Esophagus muscularis mucosa (tissue), 4 donors: ENCODE measurements at regions not wholly inside any gene's neighbourhood (a gene's known extent, or its start where the extent isn't known, plus 50 kb on each side); places are given as distances from the start of the nearest gene placed in this dataset.

Experiments used
- DNase-seq: peaks from one replicate; pipeline ENCODE4 v3.0.0-alpha.2; 2017; ENCODE audit errors: extremely low spot score
- H3K27ac ChIP-seq, 4 donors: fragments of 200-600 bp; sonication (generic); replicated peaks in 1 of 4; 1 replicate in 3 of 4; 2 replicates in 1 of 4; pipeline ENCODE4 v1.5.1; 2016 to 2019; ENCODE audit warnings: mild to moderate bottlenecking in 1 of 4
- H3K27me3 ChIP-seq, 4 donors: fragments of 200-600 bp; sonication (generic); one replicate each; pipeline versions ENCODE4 v1.5.1 to v1.6.0; 2016 to 2019
- H3K36me3 ChIP-seq, 4 donors: fragments of 200-600 bp; sonication (generic); one replicate each; pipeline ENCODE4 v1.5.1; 2016 to 2019
- H3K4me1 ChIP-seq, 4 donors: fragments of 200-600 bp; sonication (generic); one replicate each; pipeline ENCODE4 v1.5.1; 2016 to 2019
- H3K4me3 ChIP-seq, 4 donors: fragments of 200-600 bp; sonication (generic); 1 replicate in 2 of 4; 2 replicates in 2 of 4; pipeline ENCODE4 v1.5.1; 2016 to 2019; ENCODE audit warnings: mild to moderate bottlenecking in 4 of 4, moderate library complexity in 1 of 4
- H3K9me3 ChIP-seq, 4 donors: fragments of 200-600 bp; sonication (generic); 1 replicate in 3 of 4; 2 replicates in 1 of 4; pipeline ENCODE4 v1.5.1; 2016 to 2019
- CTCF ChIP-seq, 3 experiments: fragments of 200-600 bp in 2 of 3; fragments of 450-650 bp in 1 of 3; sonication (generic) in 2 of 3; IDR thresholded peaks; one replicate each; pipeline ENCODE4 v1.5.1; 2017 to 2019; ENCODE audit warnings: antibody characterized with exemption in 3 of 3, mild to moderate bottlenecking in 2 of 3, moderate library complexity in 1 of 3
- EP300 ChIP-seq: sonication (generic); formaldehyde crosslinking; IDR thresholded peaks from one replicate; pipeline ENCODE4 v1.6.1; 2017; ENCODE audit warnings: antibody characterized with exemption
- POLR2A ChIP-seq: fragments of 450-650 bp; IDR thresholded peaks from one replicate; pipeline ENCODE4 v1.6.1; 2017; ENCODE audit warnings: antibody characterized with exemption, moderate library complexity, mild to moderate bottlenecking, low read depth
- POLR2AphosphoS5 ChIP-seq, 2 donors: sonication (generic); formaldehyde crosslinking; IDR thresholded peaks; one replicate each; pipeline ENCODE4 v1.6.1; 2017; ENCODE audit warnings: antibody characterized with exemption in 2 of 2
- WGBS: methylation state at CpG from one replicate; pipeline ENCODE4 v1.1.5; 2018; 5-methylcytosine and 5-hydroxymethylcytosine counted together
- intact Hi-C: fragments of 100-400 bp; cut with DNase I; formaldehyde crosslinking; loops from one replicate; pipeline ENCODE4 v1.15.1; 2023

DNA sequence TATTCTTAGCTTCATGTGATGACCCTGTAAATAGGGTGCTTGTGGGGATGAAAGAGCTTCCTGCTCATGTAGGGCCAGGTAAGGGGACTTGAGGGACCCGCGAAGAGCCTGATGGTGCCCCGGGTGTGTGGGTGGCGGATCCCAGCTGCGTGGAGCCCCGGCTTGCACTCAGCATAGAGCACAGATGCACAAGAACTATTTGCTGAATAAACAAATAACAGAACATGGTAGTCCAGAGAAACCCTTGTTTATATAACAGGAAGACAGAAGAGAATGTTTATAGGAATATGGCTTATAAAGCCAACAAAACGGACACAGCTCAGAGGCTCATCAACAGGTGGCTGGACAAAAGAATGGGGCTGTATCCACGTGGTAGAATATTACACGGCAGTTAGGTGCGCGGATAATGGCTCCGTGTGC, 106.9 kb upstream of the COL5A1 start:
- WGBS, result 63% methylated on average over 12 of the region's 12 CpGs
- DNase-seq, result no peak
- Histone ChIP-seq H3K36me3 (no peaks in the 10 kb centered on the region), H3K4me3 (no peak overlapping the region), H3K27ac (no peak overlapping the region), H3K9me3 (peaks cover 0 to 20% (median 15%) of the 10 kb centered on the region in 4 donors), H3K27me3 (peaks cover 0 to 16% (median 0%) of the 10 kb centered on the region in 4 donors), H3K4me1 (peaks cover 0 to 39% (median 27%) of the 10 kb centered on the region in 4 donors)
- TF ChIP-seq EP300 (no peak), POLR2A (no peak), CTCF (IDR thresholded peaks at IDR 0.05) (no peak), POLR2AphosphoS5 (IDR thresholded peaks at IDR 0.05) (no peak)
- intact Hi-C loops, result no loop called here

DNA sequence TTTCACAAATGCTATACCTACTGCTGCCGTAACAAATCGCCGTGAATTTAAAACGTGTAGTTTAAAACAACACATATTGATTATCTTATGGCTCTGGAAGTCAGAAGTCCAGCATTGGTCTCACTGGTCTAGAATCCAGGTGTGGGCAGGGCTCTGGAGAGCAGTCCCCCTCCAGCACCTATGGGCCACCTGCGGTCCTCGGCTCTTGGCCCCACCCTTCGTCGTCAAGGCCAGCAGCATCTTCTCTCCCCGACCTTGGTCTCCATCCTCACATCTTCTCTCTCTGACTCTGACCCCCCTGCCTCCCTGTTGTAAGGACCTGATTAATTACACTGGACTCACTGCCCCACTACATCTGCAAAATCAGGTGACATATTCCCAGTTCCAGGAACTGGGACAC, 106.4 kb upstream of the COL5A1 start:
- intact Hi-C loops, result no loop called here
- H3K4me3 ChIP-seq, result no peak overlapping the region
- TF ChIP-seq POLR2AphosphoS5 (IDR thresholded peaks at IDR 0.05), result no peak
- TF ChIP-seq POLR2A, result no peak
- TF ChIP-seq EP300, result no peak
- no peak for TF ChIP-seq CTCF (IDR thresholded peaks at IDR 0.05)

GRCh38 chr9:134536101-134536900, 105.3 kb upstream of the COL5A1 start:
- no peak overlapping the region for H3K27ac ChIP-seq
- intact Hi-C loops, result no loop called here
- peaks cover 0 to 29% (median 0%) of the 10 kb centered on the region in 4 donors for H3K27me3 ChIP-seq
- H3K4me3 ChIP-seq, result no peak overlapping the region
- 70% methylated on average over 21 of the region's 22 CpGs for WGBS
- no peak for TF ChIP-seq POLR2AphosphoS5 (IDR thresholded peaks at IDR 0.05)
- no peak for TF ChIP-seq CTCF (IDR thresholded peaks at IDR 0.05)
- no peak for TF ChIP-seq EP300
- no peak for TF ChIP-seq POLR2A
- peaks cover 0 to 41% (median 28%) of the 10 kb centered on the region in 4 donors for H3K4me1 ChIP-seq
- no peaks in the 10 kb centered on the region for H3K36me3 ChIP-seq
- no peak for DNase-seq
- peaks cover 0 to 7% (median 1%) of the 10 kb centered on the region in 4 donors for H3K9me3 ChIP-seq

More for the DNA sequence above, 106.4 kb upstream of the COL5A1 start:
- Histone ChIP-seq H3K9me3 (peaks cover 0 to 19% (median 13%) of the 10 kb centered on the region in 4 donors), H3K27me3 (peaks cover 0 to 21% (median 0%) of the 10 kb centered on the region in 4 donors), H3K4me1 (peaks cover 0 to 41% (median 28%) of the 10 kb centered on the region in 4 donors), H3K27ac (no peak overlapping the region), H3K36me3 (no peaks in the 10 kb centered on the region)
- DNase-seq, result no peak
- 91% methylated on average over 9 of the region's 9 CpGs for WGBS

- Histone ChIP-seq H3K27me3 (peaks cover 0 to 29% (median 0%) of the 10 kb centered on the region in 4 donors), H3K9me3 (peaks cover 0 to under 1% (median 0%) of the 10 kb centered on the region in 4 donors), H3K36me3 (no peaks in the 10 kb centered on the region), H3K27ac (no peak overlapping the region), H3K4me1 (peaks cover 0 to 41% (median 28%) of the 10 kb centered on the region in 4 donors), H3K4me3 (no peak overlapping the region)
- intact Hi-C loops, result no loop called here
- 94% methylated on average over 14 of the region's 14 CpGs for WGBS
- DNase-seq, result no peak
- TF ChIP-seq CTCF (IDR thresholded peaks at IDR 0.05), result no peak
- no peak for TF ChIP-seq EP300
- TF ChIP-seq POLR2AphosphoS5 (IDR thresholded peaks at IDR 0.05), result no peak
- TF ChIP-seq POLR2A, result no peak
These were observed 104.7 kb upstream of the COL5A1 start for GRCh38 chr9:134536931-134537330.
